KOPT-K1 (cell line): ENCODE measurements at regions not wholly inside any gene's neighbourhood (a gene's known extent, or its start where the extent isn't known, plus 50 kb on each side); places are given as distances from the start of the nearest gene placed in this dataset.

Source experiments
- H3K27ac ChIP-seq: fragments of 200-600 bp; sonication (generic); 2 replicates; pipeline ENCODE4 v1.5.1; 2016; ENCODE audit warnings: antibody characterized with exemption, mild to moderate bottlenecking, low read depth, low read length; ENCODE audit not compliant: poor library complexity, severe bottlenecking
- H3K36me3 ChIP-seq: fragments of 200-600 bp; sonication (generic); 2 replicates; pipeline ENCODE4 v1.5.1; 2017; ENCODE audit warnings: antibody characterized with exemption, mild to moderate bottlenecking, low read length, moderate library complexity; ENCODE audit not compliant: insufficient read depth
- H3K9me3 ChIP-seq: fragments of 200-600 bp; sonication (generic); 2 replicates; pipeline ENCODE4 v1.5.1; 2017; ENCODE audit warnings: antibody characterized with exemption, low read length, mild to moderate bottlenecking; ENCODE audit not compliant: insufficient read depth, poor library complexity, severe bottlenecking

DNA sequence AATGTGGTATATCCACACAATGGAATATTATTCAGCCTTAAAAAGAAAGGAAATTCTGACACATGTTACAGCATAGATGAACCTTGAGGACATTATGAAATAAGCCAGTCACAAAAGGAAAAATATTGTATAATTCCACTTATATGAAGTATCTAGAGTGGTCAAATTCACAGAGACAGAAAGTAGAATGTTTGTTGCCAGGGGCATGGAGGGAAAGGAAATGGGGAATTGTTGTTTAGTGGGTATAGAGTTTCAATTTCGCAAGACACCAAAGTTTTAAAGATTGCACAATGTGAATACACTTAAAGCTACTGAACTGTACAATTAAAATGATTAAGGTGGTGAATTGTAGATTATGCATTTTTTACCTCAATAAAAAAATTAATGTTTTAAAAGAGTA, 92.9 kb downstream of the TXNL1 start:
- Histone ChIP-seq H3K36me3 (no peaks in the 10 kb centered on the region), H3K27ac (no peak overlapping the region), H3K9me3 (no peaks in the 10 kb centered on the region)

DNA sequence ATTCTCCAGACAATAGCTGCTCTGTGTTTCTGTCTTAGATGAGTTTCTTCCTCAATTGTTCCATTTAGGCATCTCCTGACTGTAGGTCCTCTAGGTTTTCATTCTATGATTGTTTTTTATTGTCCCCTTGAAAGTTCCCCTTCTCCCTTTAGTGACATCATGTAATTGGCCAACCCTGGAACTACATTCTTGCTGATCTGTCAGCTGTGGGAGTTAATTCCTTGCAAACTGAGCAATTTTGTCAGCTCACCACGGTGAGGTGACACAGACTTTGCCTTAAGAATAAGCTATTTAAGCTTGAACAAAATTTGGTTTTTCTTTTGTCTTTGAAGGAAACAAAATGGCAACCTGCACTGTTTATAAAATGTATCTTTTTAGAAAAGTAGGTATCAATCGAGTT, 95.9 kb downstream of the TXNL1 start:
- Histone ChIP-seq H3K36me3 (no peaks in the 10 kb centered on the region), H3K9me3 (no peaks in the 10 kb centered on the region), H3K27ac (no peak overlapping the region)

DNA sequence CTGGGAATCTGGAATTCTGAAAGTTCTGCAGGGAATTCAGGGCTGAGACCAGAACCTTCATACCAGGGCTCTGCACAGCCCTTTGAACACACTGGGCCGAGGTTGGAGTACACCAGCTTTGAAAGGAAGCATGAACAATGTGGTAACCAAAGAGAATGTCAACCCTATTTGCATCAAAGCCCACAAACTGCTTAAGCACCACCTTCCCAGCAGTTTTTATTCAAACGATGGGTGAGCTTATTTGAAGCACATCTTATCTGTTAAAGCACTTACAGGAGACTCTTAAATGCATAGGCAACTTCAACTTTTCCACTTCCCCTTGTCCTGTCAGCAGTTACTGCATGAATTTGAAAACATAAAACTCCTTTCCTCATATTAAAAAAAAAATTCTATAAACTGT, 96.6 kb downstream of the TXNL1 start:
- no peaks in the 10 kb centered on the region for H3K36me3 ChIP-seq
- no peak overlapping the region for H3K27ac ChIP-seq
- no peaks in the 10 kb centered on the region for H3K9me3 ChIP-seq

DNA sequence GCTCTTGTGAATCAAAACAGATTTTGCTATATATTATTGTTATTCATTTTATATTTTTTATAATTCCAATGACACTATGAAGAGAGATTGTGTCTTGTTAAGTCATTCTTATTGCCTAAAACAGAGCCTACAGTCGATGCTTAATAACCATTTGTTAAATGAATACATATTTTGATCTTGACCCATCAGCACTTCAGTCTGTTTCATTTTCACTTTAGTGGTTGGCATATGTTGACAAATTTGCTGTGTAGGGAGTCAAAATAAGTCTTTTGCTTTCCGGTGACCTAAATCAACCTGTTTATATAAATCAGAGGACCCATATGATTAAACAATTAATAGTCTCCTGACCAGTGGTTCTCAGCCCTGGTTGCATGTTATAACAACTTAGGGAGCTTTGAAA, 97.1 kb downstream of the TXNL1 start:
- no peak overlapping the region for H3K27ac ChIP-seq
- no peaks in the 10 kb centered on the region for H3K36me3 ChIP-seq
- no peaks in the 10 kb centered on the region for H3K9me3 ChIP-seq

DNA sequence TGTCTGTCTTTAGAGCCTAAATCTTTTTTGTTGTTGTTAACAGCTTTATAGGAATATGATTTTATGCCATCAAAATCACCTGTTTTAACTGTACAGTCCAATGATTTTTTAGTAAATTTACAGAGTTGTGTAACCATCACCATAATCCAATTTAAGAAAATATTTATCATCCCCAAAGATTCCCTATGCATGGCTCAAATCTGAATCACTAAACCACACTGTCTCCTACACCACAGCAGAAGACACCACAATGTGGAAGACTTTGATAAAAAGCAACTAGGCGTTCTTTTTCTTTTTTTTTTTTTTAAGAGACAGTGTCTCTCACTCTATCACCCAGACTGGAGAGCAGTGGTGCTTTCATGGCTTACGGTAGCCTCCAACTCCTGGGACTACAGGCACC, 99.6 kb downstream of the TXNL1 start:
- Histone ChIP-seq H3K9me3 (no peaks in the 10 kb centered on the region), H3K36me3 (no peaks in the 10 kb centered on the region), H3K27ac (no peak overlapping the region)

DNA sequence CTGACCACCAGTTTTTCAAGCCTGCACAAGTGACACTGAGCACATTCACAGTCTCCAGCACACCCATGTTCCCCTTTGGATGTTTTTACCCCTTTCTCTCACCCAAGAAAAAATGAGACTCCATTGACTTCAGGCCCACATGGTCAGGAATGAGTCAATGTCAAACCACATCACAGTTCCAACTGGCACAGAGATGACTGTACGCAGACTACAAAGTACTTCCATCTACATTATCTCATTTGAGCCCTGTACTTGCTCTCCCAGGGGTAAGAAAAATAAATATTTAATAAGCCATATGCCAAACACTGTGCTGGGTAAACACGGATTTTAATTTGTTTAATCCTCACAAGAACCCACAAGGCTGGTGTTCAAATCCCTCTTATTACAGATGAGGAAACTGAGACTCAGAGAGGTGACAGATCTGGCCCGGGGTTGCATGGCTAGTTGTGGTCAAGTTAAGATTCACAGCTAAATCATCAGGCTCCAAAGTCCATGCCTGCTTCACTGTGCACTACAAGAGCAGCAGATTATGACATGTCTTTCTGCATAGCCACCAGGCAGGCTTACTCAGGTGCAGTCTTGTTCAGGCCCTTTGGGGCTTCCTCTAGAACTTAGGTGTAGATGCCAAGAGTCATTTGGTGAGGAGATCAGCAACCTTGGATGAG, 106.1 kb downstream of the TXNL1 start:
- Histone ChIP-seq H3K9me3 (no peaks in the 10 kb centered on the region), H3K36me3 (no peaks in the 10 kb centered on the region), H3K27ac (no peak overlapping the region)

DNA sequence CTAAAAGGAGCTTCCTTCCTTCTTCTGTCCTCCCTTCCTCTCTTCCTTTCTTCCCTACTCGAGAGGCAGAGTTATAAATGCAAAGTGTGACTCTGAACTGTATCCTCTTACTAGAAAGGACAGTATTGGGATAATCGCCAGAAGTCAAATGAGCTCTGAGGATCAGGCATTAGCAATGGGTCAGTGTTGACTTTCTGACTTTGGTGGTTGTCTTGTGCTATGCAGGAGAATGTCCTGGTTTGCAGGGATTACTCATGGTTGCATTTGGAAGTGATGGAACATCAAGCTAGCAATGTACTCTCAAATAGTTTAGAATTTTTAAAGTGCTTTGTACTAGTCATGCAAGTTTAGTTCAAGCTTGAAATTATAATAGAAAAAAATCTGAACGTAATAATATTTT, 115.6 kb downstream of the TXNL1 start:
- Histone ChIP-seq H3K27ac (no peak overlapping the region), H3K36me3 (no peaks in the 10 kb centered on the region), H3K9me3 (no peaks in the 10 kb centered on the region)

DNA sequence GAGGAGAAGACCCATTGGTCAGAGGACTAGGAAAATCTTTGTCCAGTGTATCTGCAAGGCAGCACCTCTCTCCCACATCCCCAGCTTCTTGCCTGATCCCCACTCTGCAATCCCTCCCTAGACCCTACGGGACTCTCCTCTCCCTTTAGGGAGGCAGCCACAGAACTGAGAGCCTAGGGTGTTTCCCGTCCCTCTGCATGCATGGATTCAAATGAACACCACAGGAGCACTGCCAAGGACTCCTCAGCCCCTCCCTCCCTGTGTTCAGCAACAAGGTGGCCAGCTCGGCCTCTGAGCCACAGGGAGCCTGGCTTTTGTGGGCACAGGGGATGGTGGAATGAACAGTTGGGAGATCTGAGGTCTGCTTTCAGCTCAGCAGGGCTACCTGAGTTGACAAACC, 117.1 kb downstream of the TXNL1 start:
- Histone ChIP-seq H3K36me3 (no peaks in the 10 kb centered on the region), H3K9me3 (no peaks in the 10 kb centered on the region), H3K27ac (no peak overlapping the region)

DNA sequence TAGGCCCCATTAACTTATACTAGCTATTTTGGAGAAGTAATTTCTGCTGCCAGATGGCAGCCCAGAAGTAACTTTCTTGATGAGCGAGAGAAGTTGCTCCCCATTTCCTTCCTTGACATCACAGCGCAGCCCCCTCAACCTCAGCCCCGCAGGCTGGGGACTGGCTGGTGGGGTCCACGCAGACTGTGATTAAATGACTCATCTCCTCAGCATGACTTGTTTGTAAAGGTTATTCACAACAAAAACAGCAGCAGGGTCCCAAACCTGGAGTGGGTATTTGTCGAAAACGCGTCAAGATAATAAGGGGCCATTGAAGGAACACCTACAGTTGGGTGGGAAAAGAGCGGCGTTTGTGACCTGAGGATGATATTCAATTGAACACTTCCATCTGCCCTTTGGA, 120.6 kb downstream of the TXNL1 start:
- Histone ChIP-seq H3K27ac (no peak overlapping the region), H3K9me3 (no peaks in the 10 kb centered on the region)

DNA sequence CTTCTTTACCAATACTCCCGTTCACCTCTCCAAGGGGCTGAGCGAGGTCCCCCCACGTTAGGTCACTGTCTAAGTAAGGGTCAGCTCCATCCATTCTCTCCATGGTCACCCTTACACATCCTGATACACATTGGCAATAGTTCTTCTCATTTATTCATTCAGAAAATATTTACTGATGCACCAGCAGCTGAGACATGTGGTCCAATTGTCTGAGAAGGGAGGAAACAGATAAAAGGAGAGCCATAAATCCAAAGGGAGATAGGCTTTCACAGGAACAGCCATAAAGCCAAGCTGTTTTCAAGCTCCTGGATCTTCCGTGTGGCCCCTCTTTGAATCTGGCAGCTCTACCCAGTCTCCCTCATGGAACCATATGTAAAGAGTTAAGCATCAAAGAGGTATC, 121.2 kb downstream of the TXNL1 start:
- no peaks in the 10 kb centered on the region for H3K9me3 ChIP-seq
- no peaks in the 10 kb centered on the region for H3K36me3 ChIP-seq
- no peak overlapping the region for H3K27ac ChIP-seq

More for the DNA sequence above, 120.6 kb downstream of the TXNL1 start:
- no peaks in the 10 kb centered on the region for H3K36me3 ChIP-seq

DNA sequence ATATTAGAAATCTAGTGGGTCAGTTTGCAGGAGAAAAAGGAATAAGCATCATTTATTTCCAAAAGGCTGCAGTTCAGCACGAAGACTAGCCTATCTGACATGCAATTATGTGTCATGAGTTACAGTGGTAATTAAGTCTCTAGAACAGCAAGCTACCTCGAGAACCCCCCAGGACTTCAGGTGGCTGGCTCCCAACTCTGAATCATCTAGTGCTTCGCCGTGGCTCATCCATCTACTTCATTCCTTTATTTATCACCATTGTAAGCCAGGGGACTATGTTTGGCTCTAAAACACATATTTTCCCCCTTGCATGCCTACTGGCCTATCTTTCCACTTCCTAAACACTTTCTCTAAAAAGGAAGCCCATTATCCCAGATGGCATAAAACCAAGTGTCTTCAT, 121.6 kb downstream of the TXNL1 start:
- no peaks in the 10 kb centered on the region for H3K36me3 ChIP-seq
- no peaks in the 10 kb centered on the region for H3K9me3 ChIP-seq
- no peak overlapping the region for H3K27ac ChIP-seq

DNA sequence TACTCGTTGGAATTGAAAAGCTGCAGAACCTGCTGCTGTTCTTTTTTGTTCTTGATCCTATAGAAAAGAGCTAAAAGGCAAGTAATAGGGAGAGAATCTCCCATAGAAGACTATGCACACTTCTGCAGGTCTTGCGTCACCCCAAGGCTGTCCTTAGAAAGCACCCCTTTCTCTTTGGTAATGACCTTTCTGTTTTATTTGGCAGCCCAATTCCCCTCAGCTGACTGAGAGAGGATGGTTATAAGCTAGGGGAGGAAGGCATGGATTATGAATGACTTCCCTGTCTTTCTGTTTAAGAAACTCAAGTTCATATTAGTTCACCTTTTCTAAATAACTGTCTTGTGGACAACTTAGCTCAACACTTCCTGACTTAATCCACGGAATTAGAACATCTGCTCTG, 122.9 kb downstream of the TXNL1 start:
- no peaks in the 10 kb centered on the region for H3K9me3 ChIP-seq
- H3K27ac ChIP-seq: no peak overlapping the region
- H3K36me3 ChIP-seq: no peaks in the 10 kb centered on the region

DNA sequence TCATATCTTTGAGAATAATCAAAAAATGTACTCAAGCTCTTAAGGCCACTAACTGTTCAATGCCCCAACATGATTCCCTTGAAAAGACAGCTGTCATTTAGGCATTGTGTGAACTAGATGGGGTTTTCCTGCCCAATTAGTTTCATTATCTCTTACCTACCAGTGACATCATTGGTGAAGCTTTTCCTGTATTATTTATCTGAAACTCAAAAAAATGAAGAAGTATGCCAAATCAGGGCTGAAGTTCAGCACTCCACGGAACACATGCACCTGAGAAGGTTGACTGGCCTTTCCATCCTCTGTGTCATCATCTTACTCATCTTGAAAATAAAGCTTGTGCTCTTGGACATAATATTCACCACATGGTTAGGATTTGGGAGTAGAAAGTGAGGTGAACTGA, 126.4 kb downstream of the TXNL1 start:
- H3K9me3 ChIP-seq: no peaks in the 10 kb centered on the region

DNA sequence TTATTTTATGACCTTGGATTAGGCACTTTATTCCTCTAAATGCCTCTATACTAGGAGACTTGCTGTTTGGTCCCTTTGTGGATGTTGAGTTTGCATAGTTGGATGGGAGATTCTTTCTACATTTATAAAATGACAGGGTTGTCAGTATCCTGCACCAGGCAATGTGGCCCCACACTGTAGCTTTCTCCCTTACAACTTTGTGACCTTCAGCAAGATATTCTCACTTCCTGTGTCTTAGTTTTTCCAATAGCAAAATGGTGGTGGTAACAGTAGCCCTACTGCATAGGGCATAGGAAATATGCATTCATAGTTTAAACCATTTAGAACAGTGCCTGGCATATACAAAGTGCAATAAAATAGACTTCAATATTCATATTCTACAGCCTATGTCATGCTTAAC, 128.3 kb downstream of the TXNL1 start:
- Histone ChIP-seq H3K27ac (no peak overlapping the region), H3K9me3 (no peaks in the 10 kb centered on the region), H3K36me3 (no peaks in the 10 kb centered on the region)

More for the DNA sequence above, 126.4 kb downstream of the TXNL1 start:
- Histone ChIP-seq H3K27ac (no peak overlapping the region), H3K36me3 (no peaks in the 10 kb centered on the region)

DNA sequence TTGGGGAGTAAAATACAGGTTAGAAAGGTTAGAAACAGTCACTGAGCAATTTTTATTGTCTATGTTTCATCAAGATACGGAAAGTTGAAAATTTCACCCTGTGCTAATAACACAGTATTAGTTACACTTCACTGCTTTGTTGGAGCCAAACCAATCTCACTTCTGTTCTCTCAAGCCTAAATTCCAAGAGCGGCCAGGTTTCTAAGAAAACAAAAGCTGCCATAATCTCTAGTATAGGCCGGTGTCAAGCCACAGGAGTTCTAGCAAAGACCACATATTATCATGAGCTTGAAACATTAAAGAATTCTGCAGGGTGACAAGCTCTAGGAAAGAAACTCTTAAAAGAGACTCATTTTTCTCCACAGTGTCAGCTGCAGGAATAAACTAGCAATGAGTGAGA, 128.7 kb downstream of the TXNL1 start:
- H3K9me3 ChIP-seq: no peaks in the 10 kb centered on the region
- no peak overlapping the region for H3K27ac ChIP-seq
- H3K36me3 ChIP-seq: no peaks in the 10 kb centered on the region

DNA sequence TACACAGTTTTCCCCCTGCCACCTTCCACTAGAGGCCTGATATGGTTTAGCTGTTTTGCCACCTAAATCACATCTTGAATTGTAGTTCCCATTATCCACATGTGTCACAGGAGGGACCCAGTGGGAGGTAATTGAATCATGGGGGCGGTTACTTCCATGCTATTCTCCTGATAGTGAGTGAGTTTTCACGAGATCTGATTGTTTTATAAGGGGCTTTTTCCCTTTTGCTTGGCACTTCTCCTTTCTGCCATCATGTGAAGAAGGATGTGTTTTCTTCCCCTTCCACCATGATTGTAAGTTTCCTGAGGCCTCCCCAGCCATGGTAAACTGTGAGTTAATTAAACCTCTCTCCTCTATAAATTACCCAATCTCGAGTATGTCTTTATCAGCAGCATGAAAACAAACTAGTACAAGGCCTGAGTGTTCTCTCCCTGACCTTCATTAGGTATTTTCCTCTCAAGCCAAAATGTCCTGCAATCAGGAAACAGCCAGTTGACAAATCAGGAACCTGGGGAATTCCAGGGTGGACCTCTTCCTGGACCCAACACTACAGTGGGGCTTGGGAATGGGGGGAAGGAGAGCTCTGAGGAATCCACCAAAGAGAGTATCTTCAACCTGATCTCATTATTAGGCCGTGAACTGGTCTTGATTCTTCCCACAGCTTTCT, 129.9 kb downstream of the TXNL1 start:
- Histone ChIP-seq H3K27ac (no peak overlapping the region), H3K9me3 (no peaks in the 10 kb centered on the region), H3K36me3 (no peaks in the 10 kb centered on the region)
